ENCODE measurements at regions not wholly inside any gene's neighbourhood (a gene's known extent, or its start where the extent isn't known, plus 50 kb on each side); places are given as distances from the start of the nearest gene placed in this dataset.

DNA sequence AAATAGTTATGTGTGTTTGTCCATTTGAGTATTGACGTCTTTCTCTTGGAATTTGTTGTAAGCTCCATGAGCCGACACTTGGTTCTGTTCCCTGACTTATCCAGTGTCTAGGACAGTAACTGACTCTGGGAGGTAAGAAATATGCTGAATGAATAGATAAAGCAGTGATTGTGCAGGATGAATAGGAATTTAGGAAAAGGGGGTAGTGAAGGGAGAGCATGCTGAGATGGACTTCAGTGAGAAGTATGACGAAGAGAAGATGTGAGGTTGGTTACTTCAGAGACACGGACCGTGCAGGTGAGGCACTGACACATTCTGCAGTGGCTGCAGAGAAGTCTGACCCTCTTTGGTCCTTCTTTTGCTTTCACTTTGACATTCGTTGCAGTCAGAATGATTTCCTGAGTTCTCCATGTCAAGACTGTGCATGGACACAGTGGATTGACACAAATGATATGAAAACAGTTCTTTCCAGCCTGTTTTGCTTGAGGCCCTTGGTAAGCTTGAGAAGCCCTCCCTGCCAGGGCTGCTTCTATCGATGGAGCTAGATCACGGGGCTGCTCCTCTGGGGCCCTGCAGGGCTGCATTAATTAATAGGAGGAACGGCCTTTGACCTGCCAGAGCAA is 261.5 kb upstream of the SORCS1 start:
- H3K4me1 ChIP-seq (ENCODE audit: insufficient read depth), result no peaks in the 10 kb centered on the region
- no peak for DNase-seq
- no peaks in the 10 kb centered on the region for H3K36me3 ChIP-seq
- H3K4me3 ChIP-seq, result no peak overlapping the region
- H3K27me3 ChIP-seq, result no peaks in the 10 kb centered on the region
- 59 to 61% (median 59%) methylated on average over 9 of the region's 9 CpGs for WGBS, 3 donors
- H3K9me3 ChIP-seq, result no peaks in the 10 kb centered on the region
- intact Hi-C loops (cut with DNase I), result no loop called here
- TF ChIP-seq CTCF (IDR thresholded peaks at IDR 0.05) (no peak), POLR2A (IDR thresholded peaks at IDR 0.05) (no peak), EP300 (IDR thresholded peaks at IDR 0.05) (no peak)
- no peak overlapping the region for H3K27ac ChIP-seq

GRCh38 chr10:107424628-107425027 is 260.1 kb upstream of the SORCS1 start:
- H3K4me1 ChIP-seq (ENCODE audit: insufficient read depth), result no peaks in the 10 kb centered on the region
- whole genome bisulfite sequencing, 3 donors, result 83 to 84% (median 83%) methylated on average over 5 of the region's 5 CpGs
- no peak overlapping the region for H3K27ac ChIP-seq
- no peaks in the 10 kb centered on the region for H3K27me3 ChIP-seq
- TF ChIP-seq CTCF (IDR thresholded peaks at IDR 0.05) (no peak), POLR2A (IDR thresholded peaks at IDR 0.05) (no peak), EP300 (IDR thresholded peaks at IDR 0.05) (no peak)
- H3K9me3 ChIP-seq, result no peaks in the 10 kb centered on the region
- H3K4me3 ChIP-seq, result no peak overlapping the region
- no peak for DNase-seq
- H3K36me3 ChIP-seq, result no peaks in the 10 kb centered on the region
- intact Hi-C loops (cut with DNase I), result no loop called here

DNA sequence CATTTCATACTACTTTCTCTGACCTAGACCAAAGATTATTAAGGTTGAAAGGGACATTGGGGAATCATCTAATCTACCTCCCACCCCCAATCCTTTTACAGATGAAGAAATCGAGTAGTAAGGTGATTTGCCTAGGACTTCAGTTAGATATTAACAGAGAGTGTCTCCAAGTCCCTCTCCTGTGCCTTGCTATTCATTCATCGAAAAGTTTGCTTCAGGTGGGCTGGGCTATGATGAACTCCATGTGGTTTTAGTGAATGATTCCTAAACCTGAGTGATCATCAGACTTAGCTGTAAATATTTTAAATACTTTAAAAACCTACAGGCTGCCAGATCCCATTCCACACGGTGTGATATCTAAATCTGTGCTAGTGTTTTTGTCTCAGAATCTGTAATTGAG is 259.4 kb upstream of the SORCS1 start:
- intact Hi-C loops (cut with DNase I), result no loop called here
- H3K9me3 ChIP-seq, result no peaks in the 10 kb centered on the region
- DNase-seq, result no peak
- no peaks in the 10 kb centered on the region for H3K27me3 ChIP-seq
- no peak overlapping the region for H3K4me3 ChIP-seq
- no peaks in the 10 kb centered on the region for H3K36me3 ChIP-seq
- no peaks in the 10 kb centered on the region for H3K4me1 ChIP-seq (ENCODE audit: insufficient read depth)
- 47 to 55% (median 50%) methylated on average over 3 of the region's 3 CpGs for WGBS, 3 donors
- H3K27ac ChIP-seq, result no peak overlapping the region
- TF ChIP-seq CTCF (IDR thresholded peaks at IDR 0.05) (no peak), EP300 (IDR thresholded peaks at IDR 0.05) (no peak), POLR2A (IDR thresholded peaks at IDR 0.05) (no peak)

DNA sequence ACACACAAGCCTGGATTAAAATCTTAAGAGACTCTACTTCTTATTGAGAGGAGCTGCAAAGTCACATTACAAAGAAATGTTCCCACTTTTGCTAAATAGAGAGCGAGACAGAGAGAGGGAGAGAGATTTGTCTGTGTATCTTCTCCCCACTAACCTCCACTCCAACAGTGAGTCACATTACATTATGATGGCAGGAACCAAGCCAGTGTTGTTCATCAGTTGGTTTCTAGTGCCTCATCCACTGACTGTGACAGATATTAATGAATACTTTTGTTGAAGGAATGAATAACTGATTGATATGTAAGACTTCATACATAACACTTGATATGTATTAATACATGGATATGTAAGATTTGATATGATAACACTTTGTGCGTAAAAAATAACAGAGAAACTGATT is 258.2 kb upstream of the SORCS1 start:
- Histone ChIP-seq H3K36me3 (no peaks in the 10 kb centered on the region), H3K27ac (no peak overlapping the region), H3K4me3 (no peak overlapping the region), H3K27me3 (no peaks in the 10 kb centered on the region), H3K9me3 (no peaks in the 10 kb centered on the region), H3K4me1 (ENCODE audit: insufficient read depth) (no peaks in the 10 kb centered on the region)
- WGBS, 3 donors, result 89 to 93% (median 90%) methylated on average over 2 of the region's 2 CpGs
- intact Hi-C loops (cut with DNase I), result no loop called here
- DNase-seq, result no peak
- TF ChIP-seq CTCF (IDR thresholded peaks at IDR 0.05) (no peak), POLR2A (IDR thresholded peaks at IDR 0.05) (no peak), EP300 (IDR thresholded peaks at IDR 0.05) (no peak)

All from ovary (tissue), 7 donors.